GM12864 (cell line): ENCODE measurements at regions not wholly inside any gene's neighbourhood (a gene's known extent, or its start where the extent isn't known, plus 50 kb on each side); places are given as distances from the start of the nearest gene placed in this dataset.

ENCODE experiments used
- DNase-seq: peaks from one replicate; pipeline ENCODE4 v3.0.0-alpha.2; 2011; ENCODE audit warnings: low read depth
- H3K4me3 ChIP-seq: 2 replicates; pipeline ENCODE4 v1.5.1; 2011; ENCODE audit warnings: mild to moderate bottlenecking, low read depth, low read length, control low read depth
- TF ChIP-seq, protein P1 (sequence below): IDR thresholded peaks from 2 replicates; pipeline ENCODE4 v1.5.1; 2011; ENCODE audit warnings: low read depth, mild to moderate bottlenecking, moderate library complexity, low read length, control low read depth, inconsistent platforms; ENCODE audit errors: missing control alignments

- H3K4me3 ChIP-seq = no peak overlapping the region
- TF ChIP-seq, protein P1, sequence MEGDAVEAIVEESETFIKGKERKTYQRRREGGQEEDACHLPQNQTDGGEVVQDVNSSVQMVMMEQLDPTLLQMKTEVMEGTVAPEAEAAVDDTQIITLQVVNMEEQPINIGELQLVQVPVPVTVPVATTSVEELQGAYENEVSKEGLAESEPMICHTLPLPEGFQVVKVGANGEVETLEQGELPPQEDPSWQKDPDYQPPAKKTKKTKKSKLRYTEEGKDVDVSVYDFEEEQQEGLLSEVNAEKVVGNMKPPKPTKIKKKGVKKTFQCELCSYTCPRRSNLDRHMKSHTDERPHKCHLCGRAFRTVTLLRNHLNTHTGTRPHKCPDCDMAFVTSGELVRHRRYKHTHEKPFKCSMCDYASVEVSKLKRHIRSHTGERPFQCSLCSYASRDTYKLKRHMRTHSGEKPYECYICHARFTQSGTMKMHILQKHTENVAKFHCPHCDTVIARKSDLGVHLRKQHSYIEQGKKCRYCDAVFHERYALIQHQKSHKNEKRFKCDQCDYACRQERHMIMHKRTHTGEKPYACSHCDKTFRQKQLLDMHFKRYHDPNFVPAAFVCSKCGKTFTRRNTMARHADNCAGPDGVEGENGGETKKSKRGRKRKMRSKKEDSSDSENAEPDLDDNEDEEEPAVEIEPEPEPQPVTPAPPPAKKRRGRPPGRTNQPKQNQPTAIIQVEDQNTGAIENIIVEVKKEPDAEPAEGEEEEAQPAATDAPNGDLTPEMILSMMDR = no peak
- DNase-seq = no peak
Measured at GRCh38 chr16:73233846-73234424, 186.0 kb upstream of the ZFHX3 start.

- DNase-seq = no peak
- no peak overlapping the region for H3K4me3 ChIP-seq
- TF ChIP-seq, protein P1 = no peak
Measured at GRCh38 chr16:73233329-73233765, 185.4 kb upstream of the ZFHX3 start.

DNA sequence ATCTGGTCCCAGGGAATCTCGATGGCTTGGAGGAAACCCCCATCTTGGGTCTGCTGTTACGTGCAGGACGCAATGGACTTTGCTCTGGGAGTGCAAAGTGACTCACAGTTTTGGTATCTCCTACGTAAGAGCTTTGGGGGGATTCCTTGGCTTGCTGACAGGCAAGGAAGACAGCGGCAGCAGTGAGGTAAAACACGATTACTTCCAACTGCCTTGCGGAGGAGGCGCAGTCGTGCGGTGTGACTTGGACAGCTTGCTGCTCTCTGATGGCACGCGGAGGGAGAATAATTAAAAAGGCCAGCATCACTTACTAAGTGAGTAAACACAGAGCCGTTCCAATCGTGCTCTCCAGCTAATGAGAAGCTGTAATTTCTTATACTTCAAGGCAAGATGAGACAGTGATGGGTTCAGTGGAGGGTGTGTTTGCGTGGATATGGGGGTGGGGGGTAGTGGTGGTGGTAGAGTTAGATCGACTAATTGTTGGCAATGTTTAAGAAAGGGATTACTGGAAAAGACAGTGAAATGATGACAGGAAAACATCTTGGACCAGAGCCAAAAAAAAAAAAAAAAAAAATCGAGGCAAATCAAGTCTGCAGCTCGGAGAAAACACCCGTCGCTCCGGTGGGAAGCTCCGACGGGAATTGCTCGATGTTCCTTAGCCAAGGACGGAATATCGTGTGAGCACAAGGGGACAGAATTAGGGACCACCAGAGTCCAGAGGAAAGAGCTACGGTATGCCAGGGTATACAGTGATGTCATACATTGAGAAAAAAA lies 184.8 kb upstream of the ZFHX3 start:
- no peak for DNase-seq
- TF ChIP-seq, protein P1 = no peak
- H3K4me3 ChIP-seq = no peak overlapping the region

DNA sequence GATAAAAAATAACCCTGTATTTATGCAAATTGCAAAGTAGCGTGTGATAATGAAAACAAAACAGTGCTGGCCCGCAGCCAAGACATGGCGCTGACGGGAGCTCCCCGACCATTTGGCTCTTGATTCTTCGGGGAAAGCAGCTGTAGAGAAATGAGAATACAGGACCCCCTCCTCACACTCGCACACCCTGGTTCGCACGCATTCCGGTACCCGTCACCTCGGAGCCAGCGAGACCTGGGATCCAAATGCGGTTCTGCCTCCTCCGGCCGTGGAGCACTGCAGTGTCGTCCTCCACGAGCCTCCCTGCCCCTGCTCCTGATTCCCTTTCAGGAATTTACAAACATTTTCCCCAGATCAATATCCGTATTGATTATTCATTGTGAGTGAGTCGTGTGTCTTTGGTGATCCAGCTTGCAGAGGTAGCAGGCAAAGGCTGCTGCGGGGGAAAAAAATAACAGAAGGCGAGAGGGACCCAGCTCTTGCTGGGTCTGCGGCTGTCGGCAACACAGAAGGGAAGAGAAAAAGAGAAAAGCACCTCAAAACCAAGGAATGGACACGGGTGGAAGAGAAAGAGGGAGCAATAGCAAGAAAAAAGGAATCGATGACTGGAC lies 184.1 kb upstream of the ZFHX3 start:
- TF ChIP-seq, protein P1 = no peak
- H3K4me3 ChIP-seq = no peak overlapping the region
- no peak for DNase-seq

GRCh38 chr16:73231379-73231778 lies 183.5 kb upstream of the ZFHX3 start:
- H3K4me3 ChIP-seq = no peak overlapping the region
- TF ChIP-seq, protein P1 = no peak
- no peak for DNase-seq

GRCh38 chr16:73230651-73231050 lies 182.7 kb upstream of the ZFHX3 start:
- TF ChIP-seq, protein P1 = no peak
- DNase-seq = no peak

GRCh38 chr16:73228649-73229048 lies 180.7 kb upstream of the ZFHX3 start:
- no peak overlapping the region for H3K4me3 ChIP-seq
- no peak for DNase-seq
- TF ChIP-seq, protein P1 = no peak

More at GRCh38 chr16:73230651-73231050, 182.7 kb upstream of the ZFHX3 start:
- no peak overlapping the region for H3K4me3 ChIP-seq
